Activated naive CD4-positive, alpha-beta T cell treated with Interleukin-2 at 50 U/mL for 16 hours (primary cell): ENCODE measurements at regions not wholly inside any gene's neighbourhood (a gene's known extent, or its start where the extent isn't known, plus 50 kb on each side); places are given as distances from the start of the nearest gene placed in this dataset.
"Not testable (repeated sequence)": the region's sequence is repeated elsewhere in the genome, so short reads cannot be mapped to it uniquely, and the experiment has no call there.

Experiments used
- DNase-seq: peaks from one replicate; pipeline ENCODE4 v3.0.0-alpha.2; 2020

GRCh38 chr6:144660561-144661115 is 375.5 kb downstream of the UTRN start:
- no peak for DNase-seq

DNA sequence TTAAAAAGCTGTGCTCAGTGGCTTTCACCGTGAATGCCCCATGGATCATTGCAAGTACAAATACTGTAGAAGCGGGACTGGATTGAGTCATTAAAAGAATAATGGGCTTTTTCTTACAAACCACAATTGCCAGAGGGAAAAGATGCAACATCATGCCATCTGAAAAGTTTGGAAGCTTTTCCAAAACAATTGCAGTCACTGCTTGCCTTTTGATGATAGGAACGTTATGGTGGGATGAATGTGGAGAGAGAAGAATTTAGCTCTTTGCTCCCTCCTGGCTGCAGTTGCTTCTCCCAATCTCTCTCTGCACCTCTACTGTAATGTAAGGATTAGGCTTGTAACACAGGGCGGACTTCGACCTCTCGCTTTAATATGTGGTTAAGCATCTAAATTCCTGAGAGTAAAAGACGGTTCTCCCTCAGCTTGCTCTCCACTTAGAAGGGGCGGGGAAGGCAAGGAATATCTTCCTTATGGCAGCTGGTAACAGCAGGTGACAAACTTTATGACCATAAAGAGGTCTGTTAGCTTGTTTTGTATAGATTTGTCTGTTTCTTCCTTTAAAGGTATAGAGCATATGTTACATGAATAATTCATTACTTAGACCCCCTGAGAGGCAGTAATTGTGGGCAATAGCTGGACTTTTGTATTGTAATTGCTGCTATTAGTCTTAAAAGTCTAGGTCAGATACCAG is 376.1 kb downstream of the UTRN start:
- DNase-seq = no peak

DNA sequence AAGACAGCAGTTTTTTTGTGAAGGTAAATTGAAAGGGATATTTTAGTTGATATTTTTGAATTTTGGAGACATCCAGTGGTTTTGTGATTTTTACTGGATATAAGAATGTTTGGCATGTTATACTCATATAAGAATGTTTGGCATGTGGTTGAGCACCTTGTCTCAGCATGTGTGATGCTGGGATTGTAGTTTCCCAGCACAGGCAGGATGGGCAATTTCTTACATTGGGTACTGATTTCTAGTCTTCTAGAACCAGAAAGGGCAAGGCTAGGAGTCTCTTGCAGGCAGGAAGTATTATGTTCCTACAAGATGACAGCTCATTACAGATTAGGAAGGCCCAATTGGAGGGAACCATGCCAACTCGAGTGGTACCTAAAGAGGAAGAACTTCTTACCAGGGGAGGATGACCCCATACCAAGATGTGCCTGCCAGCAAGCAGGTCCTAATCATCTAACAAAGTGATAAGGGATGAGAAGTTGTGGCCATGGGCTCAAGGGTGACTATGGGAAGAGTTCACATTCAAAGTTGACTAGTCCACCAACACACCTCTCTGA is 377.8 kb downstream of the UTRN start:
- DNase-seq = no peak

- no peak for DNase-seq
These were observed 379.1 kb downstream of the UTRN start for GRCh38 chr6:144664281-144664680.

DNA sequence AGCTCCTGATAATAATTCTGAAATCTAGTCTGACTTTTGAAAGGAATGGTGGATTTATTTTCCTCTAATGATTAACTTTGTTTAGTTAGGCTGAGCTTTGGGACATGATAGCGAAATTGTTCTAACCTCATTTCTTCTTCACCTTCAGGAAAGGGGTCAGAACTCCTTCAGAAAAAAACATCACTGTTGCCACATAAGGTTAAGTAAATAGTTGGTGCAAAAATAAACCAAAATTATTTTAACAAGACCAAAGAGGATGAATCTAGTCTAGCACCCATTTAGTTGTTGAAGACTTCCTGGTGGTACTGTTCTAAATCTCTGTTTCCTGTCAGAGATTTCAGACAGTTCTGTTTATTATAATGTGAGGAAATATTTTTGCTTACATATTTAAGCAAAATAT is 379.8 kb downstream of the UTRN start:
- DNase-seq = no peak

- no peak for DNase-seq
These were observed 380.9 kb downstream of the UTRN start for GRCh38 chr6:144665932-144666450.

DNA sequence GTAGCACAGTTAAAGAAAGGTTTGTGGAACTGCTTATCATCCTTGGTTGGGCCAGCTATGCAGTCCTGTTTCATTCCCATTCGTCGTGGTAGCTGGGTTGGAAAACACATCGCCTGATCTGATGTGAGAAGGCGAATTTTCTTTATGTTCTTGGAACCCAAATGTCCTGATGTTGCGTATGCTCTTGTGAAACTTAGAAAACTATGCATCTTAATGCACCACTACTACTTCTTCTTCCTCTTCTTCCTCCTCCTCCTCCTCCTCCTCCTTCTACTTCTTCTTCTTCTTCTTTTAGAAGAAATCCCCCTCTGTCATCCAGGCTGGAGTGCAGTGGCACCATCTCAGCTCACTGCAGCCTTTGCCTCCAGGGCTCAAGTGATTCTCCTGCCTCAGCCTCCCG is 381.6 kb downstream of the UTRN start:
- DNase-seq = no peak

- no peak for DNase-seq
These were observed 382.7 kb downstream of the UTRN start for GRCh38 chr6:144667532-144668503.

DNA sequence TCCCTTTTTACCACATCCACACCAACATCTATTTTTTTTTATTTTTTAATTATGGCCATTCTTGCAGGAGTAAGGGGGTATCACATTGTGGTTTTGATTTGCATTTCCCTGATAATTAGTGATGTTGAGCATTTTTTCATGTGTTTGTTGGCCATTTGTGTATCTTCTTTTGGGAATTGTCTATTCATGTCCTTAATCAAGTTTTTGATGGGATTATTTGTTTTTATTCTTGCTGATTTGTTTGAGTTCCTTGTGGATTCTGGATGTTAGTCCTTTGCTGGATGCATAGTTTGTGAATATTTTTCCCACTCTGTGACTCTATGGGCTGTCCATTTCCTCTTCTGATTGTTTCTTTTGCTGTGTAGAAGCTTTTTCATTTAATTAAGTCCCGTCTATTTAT is 385.1 kb downstream of the UTRN start:
- DNase-seq = not testable (repeated sequence)

DNA sequence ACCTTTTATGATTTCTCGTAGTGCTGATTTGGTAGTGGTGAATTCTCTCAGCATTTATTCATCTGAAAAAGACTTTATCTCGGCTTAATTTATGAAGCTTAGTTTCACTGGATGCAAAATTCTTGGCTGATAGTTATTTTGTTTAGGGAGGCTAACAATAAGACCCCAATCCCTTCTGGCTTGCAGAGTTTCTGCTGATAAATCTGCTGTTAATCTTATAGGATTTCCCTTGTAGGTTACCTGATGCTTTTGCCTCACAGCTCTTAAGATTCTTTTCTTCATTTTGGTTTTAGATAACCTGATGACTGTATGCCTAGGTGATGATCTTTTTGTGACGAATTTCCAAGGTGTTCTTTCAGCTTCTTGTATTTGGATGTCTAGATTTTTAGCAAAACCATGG is 388.7 kb downstream of the UTRN start:
- DNase-seq = no peak

DNA sequence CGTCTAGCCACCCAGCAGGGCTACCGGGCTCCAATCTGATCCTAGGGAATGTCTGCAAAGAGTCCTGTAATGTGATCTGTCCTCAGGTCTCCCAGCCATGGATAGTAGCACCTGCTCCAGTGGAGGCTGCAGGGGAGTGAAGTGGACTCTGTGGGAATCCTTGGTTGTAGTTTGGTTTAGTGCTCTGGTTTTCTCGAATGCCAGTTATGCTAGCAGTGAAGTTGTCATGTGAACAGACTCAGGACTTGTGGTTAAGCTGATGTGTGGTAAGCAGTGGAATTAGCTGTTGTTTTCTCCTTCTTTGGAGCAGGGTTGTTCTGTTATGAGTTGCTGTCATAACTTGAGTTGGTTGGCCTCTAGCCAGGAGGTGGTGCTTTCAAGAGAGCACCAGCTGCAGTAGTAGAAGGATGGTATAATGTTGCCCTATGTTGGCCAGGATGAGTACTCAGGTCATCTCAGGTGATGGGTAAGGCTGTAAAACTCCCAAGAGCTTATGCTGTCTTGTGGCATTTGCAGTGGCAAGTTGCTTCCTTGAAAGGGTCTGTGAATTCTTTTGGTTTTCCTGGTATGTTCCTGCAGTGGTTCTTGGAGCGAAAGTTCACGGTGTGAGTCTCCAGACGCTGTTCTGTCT is 390.2 kb downstream of the UTRN start:
- DNase-seq = peak; percentile 45

DNA sequence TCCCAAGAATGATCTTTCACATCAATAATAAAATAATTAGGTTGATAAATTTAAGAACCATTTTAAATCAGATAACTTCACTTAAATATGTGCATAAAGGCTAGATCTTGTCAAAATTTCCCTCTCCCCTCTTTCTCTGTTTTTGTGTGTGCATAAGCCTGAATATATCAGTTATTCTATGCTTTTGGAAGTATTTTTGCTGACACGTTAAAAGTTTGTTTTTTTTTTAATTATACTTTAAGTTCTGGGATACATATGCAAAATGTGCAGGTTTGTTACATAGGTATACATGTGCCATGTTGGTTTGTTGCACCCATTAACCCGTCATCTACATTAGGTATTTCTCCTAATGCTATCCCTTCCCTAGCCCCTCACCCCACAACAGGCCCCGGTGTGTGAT is 391.2 kb downstream of the UTRN start:
- not testable (repeated sequence) for DNase-seq

DNA sequence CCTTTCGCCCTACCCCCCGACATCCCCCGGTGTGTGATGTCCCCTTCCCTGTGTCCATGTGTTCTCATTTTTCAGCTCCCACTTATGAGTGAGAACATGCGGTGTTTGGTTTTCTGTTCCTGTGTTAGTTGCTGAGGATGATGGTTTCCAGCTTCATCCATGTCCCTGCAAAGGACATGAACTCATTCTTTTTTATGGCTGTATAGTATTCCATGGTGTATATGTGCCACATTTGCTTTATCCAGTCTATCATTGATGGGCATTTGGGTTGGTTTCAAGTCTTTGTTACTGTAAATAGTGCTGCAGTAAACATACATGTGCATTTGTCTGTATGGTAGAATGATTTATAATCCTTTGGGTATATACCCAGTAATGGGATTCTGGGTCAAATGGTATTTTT is 392.1 kb downstream of the UTRN start:
- not testable (repeated sequence) for DNase-seq

GRCh38 chr6:144678844-144679243 is 393.7 kb downstream of the UTRN start:
- DNase-seq = no peak

DNA sequence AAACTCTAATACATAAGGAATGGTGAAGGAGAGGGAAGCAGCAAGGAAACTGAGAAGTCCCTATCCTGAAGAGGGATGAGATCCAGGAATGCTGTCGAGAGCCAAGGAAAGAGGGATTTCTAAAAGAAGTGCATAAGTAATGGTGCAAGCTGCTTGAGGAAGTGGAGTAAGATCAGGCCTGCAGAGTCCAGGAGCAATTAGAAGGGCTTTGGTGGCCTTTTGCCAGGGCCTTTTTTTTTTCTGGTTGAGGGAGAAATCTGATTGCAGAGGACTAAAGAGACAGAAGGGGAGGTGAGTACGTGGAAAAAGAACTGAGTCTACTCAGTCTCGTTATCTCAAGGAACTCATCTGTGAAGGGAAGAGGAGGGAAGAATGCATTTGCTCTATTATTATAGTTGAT is 396.2 kb downstream of the UTRN start:
- no peak for DNase-seq

GRCh38 chr6:144683216-144684070 is 398.3 kb downstream of the UTRN start:
- DNase-seq = no peak

GRCh38 chr6:144688713-144689112 is 403.6 kb downstream of the UTRN start:
- DNase-seq = no peak

DNA sequence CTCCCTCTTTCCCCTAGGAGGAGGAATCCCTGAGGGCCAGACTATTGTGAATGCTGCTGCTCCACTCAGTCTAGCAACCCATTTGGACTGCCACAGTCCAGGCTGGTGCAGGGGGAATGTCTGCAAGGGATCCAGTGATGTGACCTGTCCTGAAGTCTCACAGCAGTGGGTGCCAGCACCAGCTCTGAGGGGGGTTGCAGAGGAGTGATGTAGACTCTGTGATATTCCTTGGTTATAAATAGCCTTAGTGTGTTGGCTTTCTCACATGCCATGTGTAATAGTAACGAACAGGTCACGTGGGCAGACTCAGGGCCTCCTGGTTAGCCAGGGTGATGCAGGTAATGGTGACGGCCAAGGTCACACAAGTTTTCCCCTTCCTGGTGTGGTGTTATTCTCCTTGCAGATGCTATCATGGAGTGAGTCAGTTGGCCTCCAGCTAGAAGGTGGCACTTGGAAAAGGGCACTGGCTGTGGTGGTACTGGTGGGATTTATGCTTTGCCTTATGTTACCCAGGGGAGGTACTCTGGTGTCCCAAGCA is 404.4 kb downstream of the UTRN start:
- no peak for DNase-seq

GRCh38 chr6:144690133-144690532 is 405.0 kb downstream of the UTRN start:
- no peak for DNase-seq

GRCh38 chr6:144690666-144691065 is 405.5 kb downstream of the UTRN start:
- DNase-seq = no peak

- not testable (repeated sequence) for DNase-seq
These were observed 406.9 kb downstream of the UTRN start for GRCh38 chr6:144692050-144692449.
